K562 (cell line): ENCODE measurements at regions not wholly inside any gene's neighbourhood (a gene's known extent, or its start where the extent isn't known, plus 50 kb on each side); places are given as distances from the start of the nearest gene placed in this dataset.

ENCODE experiments used
- ATAC-seq: fragments of 200-7000 bp; cut with Tn5 transposase; 3 replicates; pipeline ENCODE4 v1.9.1; 2020; ENCODE audit warnings: moderate library complexity
- BruUV-seq: library from RNA; stranded (reverse); fragments of 400-500 nt; replicated peaks from 2 replicates; lab custom pipeline; 2021; lab: Mats Ljungman, UMichigan
- CTCF ChIA-PET: fragments of 300-600 bp; formaldehyde crosslinking; extraction: SDS; loops from one replicate; lab custom pipeline; 2021; ENCODE audit warnings: low intra/inter-chr PET ratio; lab: Yijun Ruan, JAX
- POLR2A ChIA-PET: fragments of 300-600, 350-650 bp; sonication (Branson Sonifier 250); formaldehyde crosslinking; extraction: SDS; loops from one replicate; lab custom pipeline; 2021; ENCODE audit warnings: antibody characterized with exemption, inconsistent platforms; lab: Yijun Ruan, JAX
- DNase-seq, 4 experiments: peaks; one replicate each; pipeline versions ENCODE4 v3.0.0 to v3.0.0-alpha.2; 2011 to 2018; ENCODE audit warnings: low spot score in 3 of 4, mixed read lengths in 3 of 4; ENCODE audit errors: extremely low read depth in 1 of 4
- FAIRE-seq: peaks from 2 replicates; lab custom pipeline; 2011; peaks lifted over from hg19 to GRCh38; lab: Jason Lieb, UNC
- H2AFZ ChIP-seq: 2 replicates; pipeline ENCODE4 v1.6.0; 2011; ENCODE audit warnings: low read depth, low read length, control low read depth, inconsistent platforms
- H3K27ac ChIP-seq: fragments of 200-600 bp; 3 replicates; pipeline ENCODE4 v1.8.0; 2011; ENCODE audit warnings: low read depth, mild to moderate bottlenecking, control low read depth, inconsistent platforms, low read length, moderate library complexity, mixed read lengths; ENCODE audit errors: extremely low read depth
- H3K27me3 ChIP-seq, 2 experiments: fragments of 300-600 bp in 1 of 2; 2 replicates in 1 of 2; 3 replicates in 1 of 2; pipeline versions ENCODE4 v1.6.0 to v1.8.0; 2011; ENCODE audit warnings: inconsistent platforms in 2 of 2, low read length in 2 of 2, mild to moderate bottlenecking in 1 of 2, mixed read lengths in 1 of 2, moderate library complexity in 1 of 2; ENCODE audit not compliant: control insufficient read depth in 2 of 2, insufficient read depth in 2 of 2
- H3K36me3 ChIP-seq: fragments of 300-600 bp; 3 replicates; pipeline ENCODE4 v1.8.0; 2011; ENCODE audit warnings: mild to moderate bottlenecking, low read length, inconsistent platforms; ENCODE audit not compliant: control insufficient read depth, insufficient read depth
- H3K4me1 ChIP-seq, 2 experiments: fragments of 200-600 bp in 1 of 2; replicated peaks in 1 of 2; 2 replicates in 1 of 2; 3 replicates in 1 of 2; pipeline versions ENCODE4 v1.5.1 to v1.8.0; 2011; ENCODE audit warnings: inconsistent platforms in 2 of 2, low read length in 2 of 2, mild to moderate bottlenecking in 1 of 2, mixed read lengths in 1 of 2, moderate library complexity in 1 of 2; ENCODE audit not compliant: control insufficient read depth in 2 of 2, insufficient read depth in 2 of 2
- H3K4me2 ChIP-seq: 2 replicates; pipeline ENCODE4 v1.6.1; 2011; ENCODE audit warnings: low read length, control low read depth, inconsistent platforms, mixed read lengths; ENCODE audit not compliant: insufficient read depth
- H3K4me3 ChIP-seq: fragments of 200-600 bp; sonication (generic), shearing (Covaris generic); 2 replicates; pipeline ENCODE4 v1.5.1; 2016; ENCODE audit warnings: control low read depth, inconsistent platforms
- H3K79me2 ChIP-seq: fragments of 200-600 bp; 3 replicates; pipeline ENCODE4 v1.8.0; 2011; ENCODE audit warnings: low read length, inconsistent platforms; ENCODE audit not compliant: control insufficient read depth, insufficient read depth
- H3K9ac ChIP-seq, 2 experiments: 2 replicates each; pipeline versions ENCODE4 v1.6.0 to v1.6.1; 2011; ENCODE audit warnings: low read depth in 2 of 2, low read length in 2 of 2, control low read depth in 1 of 2, inconsistent platforms in 1 of 2, mild to moderate bottlenecking in 1 of 2, mixed read lengths in 1 of 2; ENCODE audit not compliant: insufficient read depth in 1 of 2
- H3K9me1 ChIP-seq: one replicate; pipeline ENCODE4 v1.6.0; 2011; ENCODE audit warnings: inconsistent platforms, mild to moderate bottlenecking, low read length, moderate library complexity; ENCODE audit not compliant: control insufficient read depth, insufficient read depth
- H3K9me3 ChIP-seq: replicated peaks from 2 replicates; pipeline ENCODE4 v1.5.1; 2011; ENCODE audit warnings: low read depth, low read length, inconsistent platforms; ENCODE audit not compliant: control insufficient read depth, insufficient read depth
- H4K20me1 ChIP-seq: replicated peaks from 2 replicates; pipeline ENCODE4 v1.6.1; 2011; ENCODE audit warnings: low read length, inconsistent platforms, mixed read lengths; ENCODE audit not compliant: control insufficient read depth, insufficient read depth
- ELF4 ChIP-seq: fragments of 450-650 bp; formaldehyde crosslinking; IDR thresholded peaks from 2 replicates; pipeline ENCODE4 v1.4.0; 2022; ENCODE audit warnings: missing genetic modification characterization
- MAFG ChIP-seq: fragments of 450-650 bp; conservative IDR thresholded peaks from 2 replicates; pipeline ENCODE4 v1.6.1; 2016; ENCODE audit warnings: missing genetic modification characterization, missing compliant biosample characterization
- PHB2 ChIP-seq: fragments of 450-650 bp; IDR thresholded peaks from 2 replicates; pipeline ENCODE4 v1.6.1; 2017; ENCODE audit warnings: low read depth
- THRAP3 ChIP-seq: fragments of 450-650 bp; IDR thresholded peaks from 2 replicates; pipeline ENCODE4 v1.6.1; 2016; ENCODE audit warnings: mild to moderate bottlenecking, inconsistent platforms, borderline replicate concordance
- WGBS: fragments of 100-300 bp; shearing (Covaris generic); methylation state at CpG from one replicate; pipeline ENCODE4 v1.1.6; 2016; ENCODE audit warnings: low coverage, mixed read lengths; ENCODE audit not compliant: insufficient coverage; ENCODE audit errors: missing lambda C conversion rate; 5-methylcytosine and 5-hydroxymethylcytosine counted together
- in situ Hi-C: fragments of 300-500 bp; cut with MboI; formaldehyde crosslinking; loops from 4 replicates; pipeline ENCODE4 v1.15.0; 2018; ENCODE audit warnings: inconsistent platforms, mixed read lengths
- intact Hi-C: fragments of 100-400 bp; cut with micrococcal nuclease; formaldehyde crosslinking; loops from 2 replicates; pipeline ENCODE4 v1.14.2; 2022
- TF ChIP-seq, protein P1 (sequence below), 2 experiments: IDR thresholded peaks; 2 replicates each; pipeline ENCODE4 v1.6.1; 2011; ENCODE audit warnings: borderline replicate concordance in 1 of 2, control low read depth in 1 of 2, low read depth in 1 of 2, low read length in 1 of 2, mild to moderate bottlenecking in 1 of 2, mixed read lengths in 1 of 2, moderate library complexity in 1 of 2; ENCODE audit not compliant: insufficient read depth in 1 of 2, insufficient read length in 1 of 2, poor library complexity in 1 of 2, severe bottlenecking in 1 of 2; ENCODE audit errors: extremely low read depth in 1 of 2
- TF ChIP-seq, protein P2 (sequence below): fragments of 250-450 bp; sonication (Bioruptor Pico); IDR thresholded peaks from 2 replicates; pipeline ENCODE4 v1.4.0; 2020; ENCODE audit warnings: mild to moderate bottlenecking, moderate library complexity
- TF ChIP-seq, protein P3 (sequence below), 2 experiments: fragments of 150-350 bp in 1 of 2; IDR thresholded peaks; 2 replicates each; pipeline ENCODE4 v1.6.1; 2012 to 2016; ENCODE audit warnings: low read depth in 2 of 2, low read length in 2 of 2, mild to moderate bottlenecking in 1 of 2, moderate library complexity in 1 of 2

DNA sequence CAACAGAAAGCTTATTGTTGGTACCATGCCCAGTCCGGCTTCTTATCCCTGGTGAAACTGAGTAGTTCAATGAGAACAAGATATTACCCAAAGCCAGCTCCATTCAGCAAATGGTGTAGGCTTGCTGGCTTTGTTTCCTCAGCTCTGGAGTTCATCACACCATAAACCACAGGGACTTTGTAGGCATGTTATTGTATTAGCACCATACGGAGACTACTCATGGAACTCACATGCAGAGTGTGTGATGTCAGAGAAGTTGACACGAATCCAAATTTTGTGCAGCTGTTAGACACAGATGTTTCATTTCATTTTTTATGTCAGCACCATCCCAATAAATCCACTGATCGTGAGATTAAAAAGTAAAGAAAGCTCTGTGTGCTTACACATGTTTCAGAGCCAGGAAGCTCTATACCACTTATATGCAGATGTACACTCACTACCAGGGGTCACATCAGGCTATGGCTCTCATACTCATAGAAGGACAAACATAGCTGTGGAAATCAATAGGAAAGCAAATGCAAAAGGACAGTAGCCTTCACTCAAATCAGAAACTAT lies 63.4 kb upstream of the LEKR1 start:
- Histone ChIP-seq H3K4me2 (no peak overlapping the region), H3K36me3 (no peaks in the 10 kb centered on the region), H3K79me2 (no peaks in the 10 kb centered on the region), H3K9me3 (no peaks in the 10 kb centered on the region), H3K9ac (no peak overlapping the region), H3K27me3 (no peaks in the 10 kb centered on the region), H3K9me1 (no peaks in the 10 kb centered on the region), H3K4me3 (no peak overlapping the region), H3K4me1 (peaks cover 0 to 17% of the 10 kb centered on the region in 2 experiments; a peak in 3 of 5 replicates), H4K20me1 (no peaks in the 10 kb centered on the region), H2AFZ (no peak overlapping the region), H3K27ac (no peak overlapping the region)
- no peak for TF ChIP-seq ELF4 (CRISPR knock-in tag)
- ChIA-PET CTCF (no interaction called here), POLR2A (interaction anchor here (0.7 to 1.9 kb wide), 4 partner anchors 9 to 213 kb away, joined by 3 to 4 read pairs (median 3); no protein-coding TSS in a partner anchor)
- in situ Hi-C loops = no loop called here
- FAIRE-seq (no peak), DNase-seq (no peak), ATAC-seq (no peak)
- 54% methylated on average over 4 of the region's 4 CpGs for WGBS
- intact Hi-C loops = loop anchor here (5.0 kb wide), 1 partner anchor 65 kb away; the partner anchor contains the start of gene LEKR1
- no TSS peak for BruUV-seq

DNA sequence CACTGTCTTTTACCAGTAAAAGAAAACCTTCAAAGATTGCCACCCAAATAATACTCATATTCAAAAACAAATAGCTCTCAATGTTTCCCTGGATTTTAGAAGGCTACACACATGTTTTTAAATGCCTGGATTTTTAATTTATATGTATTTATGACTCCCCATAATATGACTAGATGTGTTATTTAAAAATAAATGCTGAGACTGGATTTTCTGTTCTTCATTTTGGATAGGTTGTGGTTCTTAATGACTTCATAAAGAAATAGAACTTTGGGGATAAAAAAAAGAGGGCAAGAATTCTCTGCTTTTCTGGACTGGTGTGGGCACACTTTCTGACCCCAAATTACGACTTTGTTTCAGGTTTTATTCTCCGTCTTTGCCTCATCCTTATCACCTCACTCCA lies 62.8 kb upstream of the LEKR1 start:
- Histone ChIP-seq H3K4me1 (peaks cover 0 to 17% of the 10 kb centered on the region in 2 experiments; a peak in 3 of 5 replicates), H3K27ac (no peak overlapping the region), H2AFZ (peak overlapping the region; percentile 70), H3K4me3 (no peak overlapping the region), H3K9me3 (no peaks in the 10 kb centered on the region), H3K27me3 (no peaks in the 10 kb centered on the region), H3K79me2 (no peaks in the 10 kb centered on the region), H3K4me2 (0 out of 2 replicates have a peak overlapping the region, but pooled peaks have one; percentile 24), H3K9me1 (no peaks in the 10 kb centered on the region), H3K36me3 (no peaks in the 10 kb centered on the region), H3K9ac (no peak overlapping the region), H4K20me1 (no peaks in the 10 kb centered on the region)
- no TSS peak for BruUV-seq
- ChIA-PET CTCF (interaction anchor here (0.7 kb wide), 1 partner anchor 8 kb away, joined by 3 read pairs; no protein-coding TSS in a partner anchor), POLR2A (interaction anchor here (1.9 kb wide), 1 partner anchor 10 kb away, joined by 4 read pairs; no protein-coding TSS in a partner anchor)
- DNase-seq (no peak), ATAC-seq (no peak), FAIRE-seq (no peak)
- 0% methylated on average over 2 of the region's 2 CpGs for WGBS
- intact Hi-C loops = loop anchor here (5.0 kb wide), 1 partner anchor 64 kb away; the partner anchor contains the start of gene LEKR1
- in situ Hi-C loops = no loop called here
- TF ChIP-seq MAFG (peak; percentile 42; the same call in 1 of the 2 replicates), PHB2 (no peak), THRAP3 (no peak)
- TF ChIP-seq, protein P1, sequence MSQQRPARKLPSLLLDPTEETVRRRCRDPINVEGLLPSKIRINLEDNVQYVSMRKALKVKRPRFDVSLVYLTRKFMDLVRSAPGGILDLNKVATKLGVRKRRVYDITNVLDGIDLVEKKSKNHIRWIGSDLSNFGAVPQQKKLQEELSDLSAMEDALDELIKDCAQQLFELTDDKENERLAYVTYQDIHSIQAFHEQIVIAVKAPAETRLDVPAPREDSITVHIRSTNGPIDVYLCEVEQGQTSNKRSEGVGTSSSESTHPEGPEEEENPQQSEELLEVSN (IDR thresholded peaks at IDR 0.05; ENCODE audit: borderline replicate concordance in 1 of 2, extremely low read depth in 1 of 2, insufficient read depth in 1 of 2, insufficient read length in 1 of 2, low read depth in 1 of 2, low read length in 1 of 2, poor library complexity in 1 of 2, severe bottlenecking in 1 of 2) = no peak
- TF ChIP-seq, protein P2, sequence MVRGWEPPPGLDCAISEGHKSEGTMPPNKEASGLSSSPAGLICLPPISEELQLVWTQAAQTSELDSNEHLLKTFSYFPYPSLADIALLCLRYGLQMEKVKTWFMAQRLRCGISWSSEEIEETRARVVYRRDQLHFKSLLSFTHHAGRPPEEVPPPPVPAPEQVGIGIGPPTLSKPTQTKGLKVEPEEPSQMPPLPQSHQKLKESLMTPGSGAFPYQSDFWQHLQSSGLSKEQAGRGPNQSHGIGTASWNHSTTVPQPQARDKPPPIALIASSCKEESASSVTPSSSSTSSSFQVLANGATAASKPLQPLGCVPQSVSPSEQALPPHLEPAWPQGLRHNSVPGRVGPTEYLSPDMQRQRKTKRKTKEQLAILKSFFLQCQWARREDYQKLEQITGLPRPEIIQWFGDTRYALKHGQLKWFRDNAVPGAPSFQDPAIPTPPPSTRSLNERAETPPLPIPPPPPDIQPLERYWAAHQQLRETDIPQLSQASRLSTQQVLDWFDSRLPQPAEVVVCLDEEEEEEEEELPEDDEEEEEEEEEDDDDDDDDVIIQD (CRISPR knock-in tag) = no peak
- TF ChIP-seq, protein P3, sequence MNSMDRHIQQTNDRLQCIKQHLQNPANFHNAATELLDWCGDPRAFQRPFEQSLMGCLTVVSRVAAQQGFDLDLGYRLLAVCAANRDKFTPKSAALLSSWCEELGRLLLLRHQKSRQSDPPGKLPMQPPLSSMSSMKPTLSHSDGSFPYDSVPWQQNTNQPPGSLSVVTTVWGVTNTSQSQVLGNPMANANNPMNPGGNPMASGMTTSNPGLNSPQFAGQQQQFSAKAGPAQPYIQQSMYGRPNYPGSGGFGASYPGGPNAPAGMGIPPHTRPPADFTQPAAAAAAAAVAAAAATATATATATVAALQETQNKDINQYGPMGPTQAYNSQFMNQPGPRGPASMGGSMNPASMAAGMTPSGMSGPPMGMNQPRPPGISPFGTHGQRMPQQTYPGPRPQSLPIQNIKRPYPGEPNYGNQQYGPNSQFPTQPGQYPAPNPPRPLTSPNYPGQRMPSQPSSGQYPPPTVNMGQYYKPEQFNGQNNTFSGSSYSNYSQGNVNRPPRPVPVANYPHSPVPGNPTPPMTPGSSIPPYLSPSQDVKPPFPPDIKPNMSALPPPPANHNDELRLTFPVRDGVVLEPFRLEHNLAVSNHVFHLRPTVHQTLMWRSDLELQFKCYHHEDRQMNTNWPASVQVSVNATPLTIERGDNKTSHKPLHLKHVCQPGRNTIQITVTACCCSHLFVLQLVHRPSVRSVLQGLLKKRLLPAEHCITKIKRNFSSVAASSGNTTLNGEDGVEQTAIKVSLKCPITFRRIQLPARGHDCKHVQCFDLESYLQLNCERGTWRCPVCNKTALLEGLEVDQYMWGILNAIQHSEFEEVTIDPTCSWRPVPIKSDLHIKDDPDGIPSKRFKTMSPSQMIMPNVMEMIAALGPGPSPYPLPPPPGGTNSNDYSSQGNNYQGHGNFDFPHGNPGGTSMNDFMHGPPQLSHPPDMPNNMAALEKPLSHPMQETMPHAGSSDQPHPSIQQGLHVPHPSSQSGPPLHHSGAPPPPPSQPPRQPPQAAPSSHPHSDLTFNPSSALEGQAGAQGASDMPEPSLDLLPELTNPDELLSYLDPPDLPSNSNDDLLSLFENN (IDR thresholded peaks at IDR 0.05; ENCODE audit: low read depth in 2 of 2, low read length in 2 of 2) = no peak
